ENCODE measurements at regions not wholly inside any gene's neighbourhood (a gene's known extent, or its start where the extent isn't known, plus 50 kb on each side); places are given as distances from the start of the nearest gene placed in this dataset.

DNA sequence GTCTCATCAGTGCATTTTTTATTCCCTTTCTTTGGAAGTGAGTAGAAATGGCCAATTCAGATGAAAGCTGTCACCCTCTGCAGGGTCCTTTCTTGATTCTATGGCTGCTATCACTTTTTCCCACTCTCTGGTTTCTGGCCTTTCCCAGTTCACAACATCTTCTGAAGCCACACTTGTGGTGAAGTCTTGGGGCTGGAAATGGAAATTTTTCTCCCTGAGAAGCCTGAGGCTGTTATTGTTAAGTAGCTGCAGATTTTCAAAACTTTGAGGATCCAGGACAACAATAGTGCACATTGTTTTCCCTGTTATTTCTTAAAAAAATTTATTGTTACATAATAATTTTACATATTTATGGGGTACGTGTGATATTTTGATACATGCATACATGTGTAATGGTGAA is 250.3 kb upstream of the RASGRP1 start:
- TF ChIP-seq, protein P1, sequence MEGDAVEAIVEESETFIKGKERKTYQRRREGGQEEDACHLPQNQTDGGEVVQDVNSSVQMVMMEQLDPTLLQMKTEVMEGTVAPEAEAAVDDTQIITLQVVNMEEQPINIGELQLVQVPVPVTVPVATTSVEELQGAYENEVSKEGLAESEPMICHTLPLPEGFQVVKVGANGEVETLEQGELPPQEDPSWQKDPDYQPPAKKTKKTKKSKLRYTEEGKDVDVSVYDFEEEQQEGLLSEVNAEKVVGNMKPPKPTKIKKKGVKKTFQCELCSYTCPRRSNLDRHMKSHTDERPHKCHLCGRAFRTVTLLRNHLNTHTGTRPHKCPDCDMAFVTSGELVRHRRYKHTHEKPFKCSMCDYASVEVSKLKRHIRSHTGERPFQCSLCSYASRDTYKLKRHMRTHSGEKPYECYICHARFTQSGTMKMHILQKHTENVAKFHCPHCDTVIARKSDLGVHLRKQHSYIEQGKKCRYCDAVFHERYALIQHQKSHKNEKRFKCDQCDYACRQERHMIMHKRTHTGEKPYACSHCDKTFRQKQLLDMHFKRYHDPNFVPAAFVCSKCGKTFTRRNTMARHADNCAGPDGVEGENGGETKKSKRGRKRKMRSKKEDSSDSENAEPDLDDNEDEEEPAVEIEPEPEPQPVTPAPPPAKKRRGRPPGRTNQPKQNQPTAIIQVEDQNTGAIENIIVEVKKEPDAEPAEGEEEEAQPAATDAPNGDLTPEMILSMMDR (IDR thresholded peaks at IDR 0.05; ENCODE audit: low read length), result no peak
- TF ChIP-seq EZH2 (IDR thresholded peaks at IDR 0.05; ENCODE audit: borderline replicate concordance, low read length), result no peak
